GM23338 (cell line): ENCODE measurements at regions not wholly inside any gene's neighbourhood (a gene's known extent, or its start where the extent isn't known, plus 50 kb on each side); places are given as distances from the start of the nearest gene placed in this dataset.

Experiments used
- ATAC-seq: fragments of 200-7000 bp; cut with Tn5 transposase; 3 replicates; pipeline ENCODE4 v1.9.1; 2020
- DNase-seq: peaks from one replicate; pipeline ENCODE4 v3.0.0-alpha.2; 2015; ENCODE audit warnings: low spot score
- H2AFZ ChIP-seq: fragments of 200-600 bp; sonication (generic); 2 replicates; pipeline ENCODE4 v1.8.0; 2016; ENCODE audit warnings: antibody characterized with exemption, mild to moderate bottlenecking, moderate library complexity
- H3F3A ChIP-seq: fragments of 200-600 bp; sonication (generic); replicated peaks from 2 replicates; pipeline ENCODE4 v1.8.0; 2017; ENCODE audit warnings: antibody characterized with exemption, mixed run types, low read depth
- H3K27ac ChIP-seq: fragments of 200-600 bp; sonication (generic); 2 replicates; pipeline ENCODE4 v1.6.1; 2016; ENCODE audit warnings: low read depth
- H3K27me3 ChIP-seq: fragments of 200-600 bp; sonication (generic); 2 replicates; pipeline ENCODE4 v1.8.0; 2016; ENCODE audit warnings: mild to moderate bottlenecking, mixed run types, moderate library complexity; ENCODE audit not compliant: insufficient read depth
- H3K36me3 ChIP-seq: fragments of 200-600 bp; sonication (generic); 2 replicates; pipeline ENCODE4 v1.8.0; 2016; ENCODE audit warnings: mild to moderate bottlenecking; ENCODE audit not compliant: insufficient read depth
- H3K4me1 ChIP-seq: fragments of 200-600 bp; sonication (generic); 2 replicates; pipeline ENCODE4 v1.8.0; 2016; ENCODE audit warnings: mild to moderate bottlenecking, moderate library complexity; ENCODE audit not compliant: insufficient read depth
- H3K4me2 ChIP-seq: fragments of 200-600 bp; sonication (generic); 2 replicates; pipeline ENCODE4 v1.7.1; 2017; ENCODE audit warnings: mixed run types
- H3K4me3 ChIP-seq: fragments of 200-600 bp; sonication (generic); 2 replicates; pipeline ENCODE4 v1.6.1; 2016; ENCODE audit warnings: mixed run types
- H3K79me2 ChIP-seq: fragments of 200-600 bp; sonication (generic); replicated peaks from 2 replicates; pipeline ENCODE4 v1.8.0; 2017; ENCODE audit warnings: mild to moderate bottlenecking; ENCODE audit not compliant: insufficient read depth
- H3K9me2 ChIP-seq: fragments of 200-600 bp; sonication (generic); 2 replicates; pipeline ENCODE4 v1.8.0; 2017; ENCODE audit not compliant: insufficient read depth
- H4K20me1 ChIP-seq: fragments of 200-600 bp; sonication (generic); replicated peaks from 2 replicates; pipeline ENCODE4 v1.8.0; 2017; ENCODE audit warnings: mild to moderate bottlenecking; ENCODE audit not compliant: insufficient read depth
- H3K27ac Mint-ChIP-seq: 2 replicates; pipeline ENCODE4 v1.8.0; 2020; ENCODE audit warnings: inconsistent platforms, mild to moderate bottlenecking, moderate library complexity, mixed read lengths
- H3K27me3 Mint-ChIP-seq: 3 replicates; pipeline ENCODE4 v1.8.0; 2022; ENCODE audit warnings: low read depth, mild to moderate bottlenecking, moderate library complexity, mixed read lengths, inconsistent platforms; ENCODE audit not compliant: insufficient read depth, poor library complexity
- H3K36me3 Mint-ChIP-seq: 3 replicates; pipeline ENCODE4 v1.8.0; 2021; ENCODE audit warnings: low read depth, mild to moderate bottlenecking, inconsistent platforms, moderate library complexity, mixed read lengths
- H3K4me1 Mint-ChIP-seq: 3 replicates; pipeline ENCODE4 v1.8.0; 2020; ENCODE audit warnings: mild to moderate bottlenecking, inconsistent platforms, mixed read lengths
- H3K4me3 Mint-ChIP-seq: 3 replicates; pipeline ENCODE4 v1.8.0; 2021; ENCODE audit warnings: moderate library complexity, mild to moderate bottlenecking, inconsistent platforms, mixed read lengths
- H3K9me3 Mint-ChIP-seq: 3 replicates; pipeline ENCODE4 v1.8.0; 2020; ENCODE audit warnings: moderate library complexity, mild to moderate bottlenecking, inconsistent platforms, mixed read lengths
- CREB1 ChIP-seq: fragments of 250-450 bp; sonication (Bioruptor Pico); IDR thresholded peaks from 2 replicates; pipeline ENCODE4 v1.5.0; 2020; ENCODE audit warnings: low read depth, mild to moderate bottlenecking, moderate library complexity
- REST ChIP-seq: IDR thresholded peaks from one replicate; pipeline ENCODE4 v1.6.1; 2018; ENCODE audit warnings: antibody characterized with exemption; ENCODE audit not compliant: unreplicated experiment
- STAT1 ChIP-seq: IDR thresholded peaks from one replicate; pipeline ENCODE4 v1.6.1; 2016; ENCODE audit warnings: antibody characterized with exemption; ENCODE audit not compliant: unreplicated experiment
- ZNF114 ChIP-seq: fragments of 250-450 bp; sonication (Bioruptor Pico); IDR thresholded peaks from 2 replicates; pipeline ENCODE4 v1.5.0; 2020; ENCODE audit warnings: mild to moderate bottlenecking, moderate library complexity
- ZNF462 ChIP-seq: fragments of 250-450 bp; sonication (Bioruptor Pico); IDR thresholded peaks from 2 replicates; pipeline ENCODE4 v1.5.0; 2020; ENCODE audit warnings: mild to moderate bottlenecking, moderate library complexity
- TF ChIP-seq, protein P1 (sequence below): IDR thresholded peaks from 2 replicates; pipeline ENCODE4 v1.6.1; 2016; ENCODE audit warnings: antibody characterized with exemption

DNA sequence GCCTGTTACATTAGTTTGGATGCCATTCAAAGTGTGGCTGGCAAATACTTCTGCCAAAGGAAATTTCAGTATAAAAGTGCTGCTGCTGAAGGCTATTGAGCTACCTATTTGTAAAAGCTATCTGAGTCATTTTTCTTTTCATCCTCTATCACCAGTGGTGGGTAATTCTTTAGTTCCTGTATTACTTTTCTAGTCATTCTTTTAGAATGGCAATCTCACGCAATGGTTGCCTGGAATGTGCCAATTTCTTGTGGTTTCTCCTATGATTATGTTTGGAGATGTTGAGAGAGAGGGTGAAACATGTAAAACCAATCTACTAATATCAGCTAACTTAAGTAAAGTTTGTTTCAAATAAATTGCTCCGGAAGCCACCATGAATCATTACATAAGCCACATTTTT lies 685.0 kb downstream of the RAPGEF2 start:
- no peak overlapping the region for H3K4me2 ChIP-seq
- Mint-ChIP-seq H3K27me3 (no peaks in the 10 kb centered on the region), H3K4me3 (no peak overlapping the region), H3K36me3 (peaks cover 5% of the 10 kb centered on the region; the same call in 1 of the 3 replicates), H3K27ac (no peak overlapping the region), H3K9me3 (peaks cover 5% of the 10 kb centered on the region; the same call in 2 of the 3 replicates), H3K4me1 (peaks cover 4% of the 10 kb centered on the region; the same call in 1 of the 3 replicates)
- no peak overlapping the region for H3K27ac ChIP-seq
- no peaks in the 10 kb centered on the region for H3F3A ChIP-seq
- H3K4me3 ChIP-seq, result no peak overlapping the region
- no peaks in the 10 kb centered on the region for H4K20me1 ChIP-seq
- H3K36me3 ChIP-seq, result no peaks in the 10 kb centered on the region
- H3K4me1 ChIP-seq, result no peaks in the 10 kb centered on the region
- no peak for ATAC-seq
- no peak for DNase-seq
- peaks cover 3% of the 10 kb centered on the region; the same call in 1 of the 2 replicates for H3K9me2 ChIP-seq
- no peak overlapping the region for H2AFZ ChIP-seq
- H3K79me2 ChIP-seq, result no peaks in the 10 kb centered on the region
- H3K27me3 ChIP-seq, result no peaks in the 10 kb centered on the region
- TF ChIP-seq REST (no peak), STAT1 (no peak), CREB1 (no peak), ZNF114 (CRISPR knock-in tag) (no peak), ZNF462 (no peak)
- TF ChIP-seq, protein P1, sequence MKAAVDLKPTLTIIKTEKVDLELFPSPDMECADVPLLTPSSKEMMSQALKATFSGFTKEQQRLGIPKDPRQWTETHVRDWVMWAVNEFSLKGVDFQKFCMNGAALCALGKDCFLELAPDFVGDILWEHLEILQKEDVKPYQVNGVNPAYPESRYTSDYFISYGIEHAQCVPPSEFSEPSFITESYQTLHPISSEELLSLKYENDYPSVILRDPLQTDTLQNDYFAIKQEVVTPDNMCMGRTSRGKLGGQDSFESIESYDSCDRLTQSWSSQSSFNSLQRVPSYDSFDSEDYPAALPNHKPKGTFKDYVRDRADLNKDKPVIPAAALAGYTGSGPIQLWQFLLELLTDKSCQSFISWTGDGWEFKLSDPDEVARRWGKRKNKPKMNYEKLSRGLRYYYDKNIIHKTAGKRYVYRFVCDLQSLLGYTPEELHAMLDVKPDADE, result no peak
